HG02623 (cell line): ENCODE measurements at regions not wholly inside any gene's neighbourhood (a gene's known extent, or its start where the extent isn't known, plus 50 kb on each side); places are given as distances from the start of the nearest gene placed in this dataset.
"Not testable (repeated sequence)": the region's sequence is repeated elsewhere in the genome, so short reads cannot be mapped to it uniquely, and the experiment has no call there.

Experiments used
- ATAC-seq: cut with Tn5 transposase; IDR thresholded peaks from one replicate; pipeline ENCODE4 v1.9.1; 2021; ENCODE audit warnings: moderate library complexity; ENCODE audit not compliant: unreplicated experiment

- no peak for ATAC-seq
Measured at GRCh38 chr3:159672728-159673688, 315.6 kb upstream of the IL12A start.

GRCh38 chr3:159674583-159674982 lies 314.1 kb upstream of the IL12A start:
- ATAC-seq: no peak

- ATAC-seq: no peak
Measured at GRCh38 chr3:159675285-159675684, 313.4 kb upstream of the IL12A start.

- ATAC-seq: no peak
Measured at GRCh38 chr3:159679900-159680299, 308.7 kb upstream of the IL12A start.

- not testable (repeated sequence) for ATAC-seq
Measured at GRCh38 chr3:159681717-159682116, 306.9 kb upstream of the IL12A start.

GRCh38 chr3:159685801-159686200 lies 302.8 kb upstream of the IL12A start:
- ATAC-seq: no peak

- no peak for ATAC-seq
Measured at GRCh38 chr3:159693226-159693625, 295.4 kb upstream of the IL12A start.

- ATAC-seq: no peak
Measured at GRCh38 chr3:159711560-159712333, 276.9 kb upstream of the IL12A start.

GRCh38 chr3:159721324-159721723 lies 267.3 kb upstream of the IL12A start:
- ATAC-seq: no peak

- no peak for ATAC-seq
Measured at GRCh38 chr3:159723295-159723694, 265.3 kb upstream of the IL12A start.

GRCh38 chr3:159724627-159725026 lies 264.0 kb upstream of the IL12A start:
- no peak for ATAC-seq

- no peak for ATAC-seq
Measured at GRCh38 chr3:159726231-159726964, 262.2 kb upstream of the IL12A start.

GRCh38 chr3:159727506-159727905 lies 261.1 kb upstream of the IL12A start:
- no peak for ATAC-seq

- ATAC-seq: no peak
Measured at GRCh38 chr3:159731254-159731653, 257.4 kb upstream of the IL12A start.

GRCh38 chr3:159732172-159733111 lies 256.2 kb upstream of the IL12A start:
- no peak for ATAC-seq

- ATAC-seq: no peak
Measured at GRCh38 chr3:159733194-159733860, 255.3 kb upstream of the IL12A start.

- ATAC-seq: no peak
Measured at GRCh38 chr3:159734681-159735080, 254.0 kb upstream of the IL12A start.

GRCh38 chr3:159739166-159739565 lies 249.5 kb upstream of the IL12A start:
- ATAC-seq: no peak

- no peak for ATAC-seq
Measured at GRCh38 chr3:159739969-159740368, 248.7 kb upstream of the IL12A start.

GRCh38 chr3:159741281-159741680 lies 247.4 kb upstream of the IL12A start:
- no peak for ATAC-seq
